Suprapubic skin (tissue), 3 donors: ENCODE measurements at regions not wholly inside any gene's neighbourhood (a gene's known extent, or its start where the extent isn't known, plus 50 kb on each side); places are given as distances from the start of the nearest gene placed in this dataset.

ENCODE experiments used
- CTCF ChIP-seq, 2 donors: fragments of 200-600 bp in 1 of 2; fragments of 450-650 bp in 1 of 2; sonication (generic) in 1 of 2; IDR thresholded peaks; one replicate each; pipeline ENCODE4 v1.5.1; 2016 to 2019; ENCODE audit warnings: antibody characterized with exemption in 2 of 2, mild to moderate bottlenecking in 1 of 2, moderate library complexity in 1 of 2
- EP300 ChIP-seq: sonication (generic); formaldehyde crosslinking; IDR thresholded peaks from one replicate; pipeline ENCODE4 v1.6.1; 2017; ENCODE audit warnings: antibody characterized with exemption

GRCh38 chr22:48238284-48238915, 1476.0 kb downstream of the TBC1D22A start:
- no peak for TF ChIP-seq CTCF (IDR thresholded peaks at IDR 0.05)
- no peak for TF ChIP-seq EP300
